MM.1S (cell line): ENCODE measurements at regions not wholly inside any gene's neighbourhood (a gene's known extent, or its start where the extent isn't known, plus 50 kb on each side); places are given as distances from the start of the nearest gene placed in this dataset.

ENCODE experiments used
- EZH2 ChIP-seq: fragments of 300-600 bp; sonication (generic); optimal IDR thresholded peaks from 2 replicates; pipeline ENCODE3; 2017; ENCODE audit warnings: low read depth, mild to moderate bottlenecking, antibody characterized with exemption, low read length, mixed read lengths
- EZH2phosphoT487 ChIP-seq: fragments of 300-600 bp; sonication (generic); IDR thresholded peaks from 2 replicates; pipeline ENCODE4 v1.6.1; 2018; ENCODE audit warnings: antibody characterized with exemption, low read length
- TF ChIP-seq, protein P1 (sequence below): fragments of 300-600 bp; sonication (generic); IDR thresholded peaks from 2 replicates; pipeline ENCODE4 v1.5.1; 2016; ENCODE audit warnings: antibody characterized with exemption, low read length, mixed read lengths

GRCh38 chr1:234886081-234886984 lies 242.3 kb downstream of the TOMM20 start:
- TF ChIP-seq EZH2phosphoT487 (no peak), EZH2 (no peak)
- TF ChIP-seq, protein P1, sequence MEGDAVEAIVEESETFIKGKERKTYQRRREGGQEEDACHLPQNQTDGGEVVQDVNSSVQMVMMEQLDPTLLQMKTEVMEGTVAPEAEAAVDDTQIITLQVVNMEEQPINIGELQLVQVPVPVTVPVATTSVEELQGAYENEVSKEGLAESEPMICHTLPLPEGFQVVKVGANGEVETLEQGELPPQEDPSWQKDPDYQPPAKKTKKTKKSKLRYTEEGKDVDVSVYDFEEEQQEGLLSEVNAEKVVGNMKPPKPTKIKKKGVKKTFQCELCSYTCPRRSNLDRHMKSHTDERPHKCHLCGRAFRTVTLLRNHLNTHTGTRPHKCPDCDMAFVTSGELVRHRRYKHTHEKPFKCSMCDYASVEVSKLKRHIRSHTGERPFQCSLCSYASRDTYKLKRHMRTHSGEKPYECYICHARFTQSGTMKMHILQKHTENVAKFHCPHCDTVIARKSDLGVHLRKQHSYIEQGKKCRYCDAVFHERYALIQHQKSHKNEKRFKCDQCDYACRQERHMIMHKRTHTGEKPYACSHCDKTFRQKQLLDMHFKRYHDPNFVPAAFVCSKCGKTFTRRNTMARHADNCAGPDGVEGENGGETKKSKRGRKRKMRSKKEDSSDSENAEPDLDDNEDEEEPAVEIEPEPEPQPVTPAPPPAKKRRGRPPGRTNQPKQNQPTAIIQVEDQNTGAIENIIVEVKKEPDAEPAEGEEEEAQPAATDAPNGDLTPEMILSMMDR: no peak
